ENCODE measurements at regions not wholly inside any gene's neighbourhood (a gene's known extent, or its start where the extent isn't known, plus 50 kb on each side); places are given as distances from the start of the nearest gene placed in this dataset.

DNA sequence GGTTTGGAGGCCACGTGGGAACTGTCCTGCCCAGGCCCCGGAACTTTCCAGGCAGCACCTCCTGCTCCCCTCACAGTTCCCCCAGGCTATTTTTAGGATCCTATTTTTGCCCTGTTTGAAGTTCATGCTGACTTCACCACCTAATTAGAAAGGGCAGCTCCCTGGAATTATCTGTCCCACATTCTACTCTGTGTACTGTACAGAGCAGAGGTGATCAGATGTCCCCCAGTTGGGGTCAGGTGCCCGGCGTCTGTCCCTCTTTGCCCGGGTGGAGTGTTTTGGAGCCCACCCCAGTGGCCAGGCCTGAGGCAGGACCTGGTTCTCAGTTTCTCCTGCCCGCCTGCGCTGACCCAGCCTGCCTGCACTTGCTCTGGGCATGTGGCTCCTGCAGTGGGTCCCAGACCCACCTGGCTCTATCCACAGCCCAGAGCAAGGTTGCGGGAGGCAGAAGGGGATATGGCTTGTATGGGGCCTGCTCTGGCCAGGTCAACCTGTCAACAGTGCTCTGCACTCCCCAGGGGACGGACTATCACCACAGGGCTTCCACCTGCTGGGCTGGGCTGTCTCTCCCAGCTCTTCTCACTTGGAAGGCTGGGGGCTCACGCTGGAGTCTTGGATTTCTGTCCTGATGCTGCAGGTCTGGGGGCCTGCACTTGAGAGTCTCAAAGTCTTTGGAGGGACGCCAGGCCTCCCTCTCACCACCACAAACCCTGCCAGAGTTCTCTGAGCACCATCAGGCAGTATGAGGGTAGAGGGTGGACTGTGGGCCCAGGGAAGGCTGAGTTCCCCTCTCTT lies 268.3 kb downstream of the GADD45G start:
- H3K27ac ChIP-seq: no peak overlapping the region
- H3K4me1 ChIP-seq: peaks cover 9 to 14% of the 10 kb centered on the region in 2 donors
- DNase-seq (peak in 1 of 4 donors; percentile 22), ATAC-seq (no peak)
- H3K27me3 ChIP-seq: no peaks in the 10 kb centered on the region
- TF ChIP-seq CTCF (IDR thresholded peaks at IDR 0.05): no peak
- no peaks in the 10 kb centered on the region for H3K36me3 ChIP-seq
- H3K9me3 ChIP-seq: no peaks in the 10 kb centered on the region
- no peak overlapping the region for H3K4me3 ChIP-seq
- intact Hi-C loops (cut with DNase I): no loop called here

- intact Hi-C loops (cut with DNase I): no loop called here
- no peaks in the 10 kb centered on the region for H3K36me3 ChIP-seq
- ATAC-seq (no peak), DNase-seq (peak in 1 of 4 donors; percentile 4)
- H3K9me3 ChIP-seq: no peaks in the 10 kb centered on the region
- no peak for TF ChIP-seq CTCF (IDR thresholded peaks at IDR 0.05)
- H3K4me1 ChIP-seq: peaks cover 9 to 18% of the 10 kb centered on the region in 2 donors
- H3K4me3 ChIP-seq: no peak overlapping the region
- no peaks in the 10 kb centered on the region for H3K27me3 ChIP-seq
- no peak overlapping the region for H3K27ac ChIP-seq
Observed at GRCh38 chr9:89873801-89874200, 269.0 kb downstream of the GADD45G start.

DNA sequence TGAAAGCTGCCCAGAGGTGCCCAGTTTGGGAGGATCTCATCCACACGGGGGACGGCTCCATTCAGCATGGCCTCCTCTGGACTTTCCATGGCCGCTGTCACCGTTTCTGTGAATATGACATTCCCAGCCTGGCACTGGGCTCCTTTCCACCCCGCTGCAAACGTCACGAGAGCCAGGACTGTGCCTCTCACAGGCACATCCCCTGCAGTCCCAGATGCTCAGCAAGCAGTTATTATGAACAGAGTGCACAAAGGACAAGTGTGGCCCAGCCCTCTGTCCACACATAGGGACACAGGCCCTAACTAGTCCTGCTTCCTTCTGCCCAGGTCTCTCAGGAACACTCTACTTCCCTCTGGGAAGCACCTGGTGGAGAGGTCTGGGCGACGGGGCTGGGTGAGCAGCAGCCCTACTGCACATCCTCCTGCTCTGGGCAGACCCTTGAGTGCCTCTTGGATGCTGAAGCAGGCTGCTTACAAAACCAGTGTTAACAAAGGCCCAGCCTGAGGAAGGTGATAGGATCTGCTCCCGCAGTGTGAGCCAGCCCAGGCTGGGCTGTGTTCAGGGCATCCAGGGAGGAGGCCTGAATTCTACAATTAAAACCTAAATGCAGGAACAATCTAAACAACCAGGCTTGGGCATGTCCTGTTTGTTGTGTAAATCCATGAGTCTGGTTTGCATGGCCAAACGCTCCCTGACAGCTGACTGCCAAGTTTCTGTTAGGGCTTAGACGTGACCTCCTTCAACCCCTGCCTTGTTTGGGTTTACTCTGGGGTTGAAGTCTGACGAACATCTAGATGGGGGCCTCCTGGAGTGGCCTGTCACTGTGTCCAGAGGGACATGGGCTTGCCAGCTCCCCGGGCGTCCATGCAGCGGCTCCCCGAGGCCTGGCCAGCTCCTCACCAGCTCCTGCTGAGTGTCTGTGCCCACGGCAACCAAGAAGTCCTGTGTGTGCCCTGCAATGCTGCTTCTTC lies 269.8 kb downstream of the GADD45G start:
- Histone ChIP-seq H3K4me3 (no peak overlapping the region), H3K27ac (no peak overlapping the region), H3K4me1 (peaks cover 9 to 18% of the 10 kb centered on the region in 2 donors), H3K9me3 (no peaks in the 10 kb centered on the region), H3K27me3 (no peaks in the 10 kb centered on the region), H3K36me3 (no peaks in the 10 kb centered on the region)
- no peak for TF ChIP-seq CTCF (IDR thresholded peaks at IDR 0.05)
- peak in 3 of 4 donors; percentile 34 to 69 (median 47) for DNase-seq
- peak; percentile 64 for ATAC-seq
- intact Hi-C loops (cut with DNase I): no loop called here

- H3K36me3 ChIP-seq: no peaks in the 10 kb centered on the region
- intact Hi-C loops (cut with DNase I): no loop called here
- no peak overlapping the region for H3K27ac ChIP-seq
- H3K4me3 ChIP-seq: no peak overlapping the region
- peaks cover 9 to 18% of the 10 kb centered on the region in 2 donors for H3K4me1 ChIP-seq
- no peaks in the 10 kb centered on the region for H3K27me3 ChIP-seq
- ATAC-seq (no peak), DNase-seq (peak in 1 of 4 donors; percentile 13)
- no peak for TF ChIP-seq CTCF (IDR thresholded peaks at IDR 0.05)
- H3K9me3 ChIP-seq: no peaks in the 10 kb centered on the region
Observed at GRCh38 chr9:89877051-89878002, 272.5 kb downstream of the GADD45G start.
